Activated T-helper 2 cell treated with anti-CD3 and anti-CD28 coated beads, Interferon-gamma antibody, Interleukin-2, Interleukin-4, amounts not matched to agents 10 μg/mL and 5 μg/mL and 100 μg/mL, durations not matched to agents 14 hours and 24 hours and 36 hours (primary cell): ENCODE measurements at regions not wholly inside any gene's neighbourhood (a gene's known extent, or its start where the extent isn't known, plus 50 kb on each side); places are given as distances from the start of the nearest gene placed in this dataset.

ENCODE experiments used
- DNase-seq: peaks from one replicate; pipeline ENCODE4 v3.0.0; 2021; ENCODE audit warnings: low spot score
- H3K27ac Mint-ChIP-seq: one replicate; pipeline ENCODE4 v1.8.0; 2021; ENCODE audit warnings: mixed read lengths
- H3K27me3 Mint-ChIP-seq: one replicate; pipeline ENCODE4 v1.8.0; 2021; ENCODE audit warnings: low read depth, mixed read lengths
- H3K36me3 Mint-ChIP-seq: one replicate; pipeline ENCODE4 v1.8.0; 2021; ENCODE audit warnings: low read depth, mixed read lengths
- H3K4me1 Mint-ChIP-seq: one replicate; pipeline ENCODE4 v1.8.0; 2021; ENCODE audit warnings: low read depth, mixed read lengths
- H3K4me3 Mint-ChIP-seq: one replicate; pipeline ENCODE4 v1.8.0; 2021; ENCODE audit warnings: low read depth, mild to moderate bottlenecking, moderate library complexity, mixed read lengths
- H3K9me3 Mint-ChIP-seq: one replicate; pipeline ENCODE4 v1.8.0; 2021; ENCODE audit warnings: mixed read lengths
- intact Hi-C: fragments of 100-400 bp; cut with micrococcal nuclease; formaldehyde crosslinking; loops from one replicate; pipeline ENCODE4 v1.15.1; 2023

DNA sequence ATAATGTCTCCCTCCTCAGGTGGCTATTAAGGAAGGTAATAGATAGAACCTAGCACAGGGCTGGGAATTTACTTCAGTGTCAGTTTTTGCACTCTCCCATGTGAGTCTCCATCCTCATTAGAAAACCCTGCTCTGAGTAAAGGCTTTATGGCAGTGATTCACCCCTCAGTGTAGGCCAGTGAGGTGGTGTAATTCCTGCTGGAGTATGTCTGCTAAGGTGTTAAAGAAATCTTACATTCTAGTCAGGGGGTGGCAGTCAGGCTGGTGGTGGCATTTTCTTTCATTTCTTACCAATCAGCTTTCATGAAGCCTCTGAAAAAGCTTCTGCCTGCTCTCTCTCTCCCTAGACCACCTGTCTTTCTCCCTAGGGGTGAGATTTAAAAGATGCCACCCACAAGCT lies 138.8 kb upstream of the CCL2 start:
- H3K4me1 Mint-ChIP-seq = no peaks in the 10 kb centered on the region
- H3K9me3 Mint-ChIP-seq = no peaks in the 10 kb centered on the region
- no peaks in the 10 kb centered on the region for H3K36me3 Mint-ChIP-seq
- no peak for DNase-seq
- H3K27ac Mint-ChIP-seq = no peak overlapping the region
- H3K4me3 Mint-ChIP-seq = no peak overlapping the region
- intact Hi-C loops = no loop called here
- H3K27me3 Mint-ChIP-seq = no peaks in the 10 kb centered on the region

DNA sequence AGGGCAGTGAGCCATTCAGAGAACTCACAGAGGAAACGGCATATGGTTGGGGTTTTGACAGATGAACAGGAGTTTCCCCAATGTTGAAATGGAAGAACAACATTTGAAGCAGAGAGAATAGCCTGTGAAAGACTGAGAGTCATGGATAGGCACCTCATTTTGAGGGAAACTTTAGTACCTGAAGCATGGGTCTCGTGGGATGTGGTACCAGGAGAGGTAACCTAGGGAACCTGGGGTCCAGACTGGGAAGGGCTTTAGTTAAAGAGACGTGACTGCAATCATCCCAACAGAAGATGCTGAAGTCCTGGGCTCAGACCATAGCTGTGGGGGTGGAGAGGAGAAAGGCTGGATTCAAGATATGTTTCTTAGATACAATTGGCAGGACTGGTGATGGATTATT lies 137.8 kb upstream of the CCL2 start:
- Mint-ChIP-seq H3K9me3 (no peaks in the 10 kb centered on the region), H3K4me3 (no peak overlapping the region), H3K4me1 (no peaks in the 10 kb centered on the region), H3K27me3 (no peaks in the 10 kb centered on the region), H3K36me3 (no peaks in the 10 kb centered on the region), H3K27ac (no peak overlapping the region)
- no peak for DNase-seq
- intact Hi-C loops = no loop called here

DNA sequence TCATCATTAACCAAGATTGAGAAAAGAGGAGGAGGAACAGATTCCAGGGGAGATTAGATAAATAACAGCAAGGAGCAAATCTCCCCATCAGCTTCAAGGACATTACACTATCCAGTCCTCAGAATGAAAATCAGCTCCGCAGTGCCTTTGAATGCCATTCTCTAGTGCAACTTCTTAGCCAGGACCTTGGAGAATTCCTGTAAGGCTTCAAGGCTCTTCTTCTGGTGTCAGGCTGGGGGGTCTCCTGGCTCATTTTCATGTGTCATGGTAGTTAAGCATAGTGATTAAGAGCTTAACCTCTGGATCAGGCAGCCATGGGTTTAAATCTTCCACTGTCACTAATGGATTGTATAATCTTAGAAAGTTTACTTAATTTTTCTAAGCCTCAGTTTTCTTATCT lies 137.3 kb upstream of the CCL2 start:
- no peaks in the 10 kb centered on the region for H3K36me3 Mint-ChIP-seq
- no peaks in the 10 kb centered on the region for H3K9me3 Mint-ChIP-seq
- no peak for DNase-seq
- H3K27ac Mint-ChIP-seq = no peak overlapping the region
- H3K4me1 Mint-ChIP-seq = no peaks in the 10 kb centered on the region
- no peaks in the 10 kb centered on the region for H3K27me3 Mint-ChIP-seq
- intact Hi-C loops = no loop called here
- H3K4me3 Mint-ChIP-seq = no peak overlapping the region

DNA sequence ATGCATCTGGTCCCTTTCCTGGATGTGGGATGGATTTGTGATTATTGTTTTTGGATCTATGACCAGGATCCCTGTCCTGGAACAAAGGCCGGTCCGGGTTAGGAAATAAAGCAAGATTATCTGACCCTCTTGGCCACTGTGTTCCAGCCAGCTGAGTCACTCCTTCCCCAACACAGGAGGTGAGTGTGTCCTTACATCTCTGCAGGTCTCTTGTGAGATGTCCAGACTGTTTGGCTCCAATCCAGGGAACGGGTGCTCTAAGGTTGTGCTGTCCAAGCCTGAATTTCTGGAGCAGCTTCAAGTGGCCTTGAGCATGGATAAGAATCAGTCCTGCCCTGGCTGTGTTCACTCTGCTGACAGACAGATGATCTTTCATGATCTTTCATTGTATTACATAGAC lies 136.5 kb upstream of the CCL2 start:
- Mint-ChIP-seq H3K36me3 (no peaks in the 10 kb centered on the region), H3K9me3 (no peaks in the 10 kb centered on the region), H3K27me3 (no peaks in the 10 kb centered on the region), H3K4me3 (no peak overlapping the region), H3K4me1 (no peaks in the 10 kb centered on the region), H3K27ac (no peak overlapping the region)
- intact Hi-C loops = no loop called here
- DNase-seq = no peak

DNA sequence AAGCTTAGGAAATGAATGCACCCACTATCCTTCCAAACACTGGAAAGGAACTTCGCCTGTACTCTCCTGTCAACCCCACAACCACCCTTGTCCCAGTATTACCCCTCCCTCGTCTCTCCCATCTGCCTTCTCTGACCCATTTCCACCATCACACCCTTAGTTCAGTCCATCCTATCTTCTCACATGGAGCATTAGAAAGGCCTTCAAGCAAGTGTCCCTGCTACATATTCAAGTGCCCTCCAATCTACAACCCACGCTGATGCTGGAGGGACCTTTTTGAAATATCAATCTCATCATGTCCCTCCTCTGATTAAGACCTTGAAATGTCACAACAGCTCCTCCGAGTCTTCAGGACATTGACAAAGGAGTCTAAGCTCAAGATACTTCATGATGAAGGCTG lies 133.8 kb upstream of the CCL2 start:
- Mint-ChIP-seq H3K36me3 (no peaks in the 10 kb centered on the region), H3K27me3 (no peaks in the 10 kb centered on the region), H3K4me1 (no peaks in the 10 kb centered on the region), H3K27ac (no peak overlapping the region), H3K9me3 (no peaks in the 10 kb centered on the region), H3K4me3 (no peak overlapping the region)
- intact Hi-C loops = no loop called here
- DNase-seq = no peak

DNA sequence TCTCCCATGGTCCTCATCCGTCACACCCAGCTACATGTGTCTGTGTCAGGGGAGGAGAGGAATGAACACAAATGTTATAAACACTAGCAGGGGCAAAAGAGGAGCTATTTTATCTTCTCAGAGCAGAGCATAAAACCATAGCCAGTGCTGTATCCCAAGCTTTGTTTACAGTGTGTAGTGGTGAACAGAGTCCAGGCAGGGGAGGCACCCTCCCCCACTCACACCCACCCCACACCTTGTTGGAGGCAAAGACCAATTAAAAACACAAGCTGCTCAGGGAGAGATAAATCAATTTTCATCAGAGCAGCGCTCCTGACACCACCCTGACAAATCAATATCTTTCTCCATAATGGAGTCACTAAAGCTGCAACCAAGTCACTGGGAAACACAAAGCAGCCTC lies 132.6 kb upstream of the CCL2 start:
- Mint-ChIP-seq H3K9me3 (no peaks in the 10 kb centered on the region), H3K36me3 (no peaks in the 10 kb centered on the region), H3K27me3 (no peaks in the 10 kb centered on the region), H3K4me1 (no peaks in the 10 kb centered on the region), H3K4me3 (no peak overlapping the region), H3K27ac (no peak overlapping the region)
- intact Hi-C loops = no loop called here
- DNase-seq = no peak

DNA sequence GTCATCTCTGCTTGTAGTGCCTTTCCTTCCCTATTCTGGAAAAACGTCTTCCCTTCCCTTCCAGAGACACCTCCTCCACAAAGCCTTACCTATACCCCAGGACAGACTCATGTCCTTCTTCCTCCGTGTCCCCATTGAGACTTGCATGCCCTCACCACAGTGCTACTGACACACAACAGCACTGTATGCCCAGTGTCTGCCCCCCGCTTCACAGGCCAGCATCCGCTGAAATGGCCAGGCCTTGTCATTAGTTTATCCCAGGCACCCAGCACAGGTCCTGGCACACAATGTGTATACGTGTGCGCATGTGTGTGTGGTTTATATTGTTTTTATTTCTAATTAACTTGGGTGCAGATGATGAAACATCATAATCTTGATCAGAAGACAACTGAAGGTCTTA lies 130.1 kb upstream of the CCL2 start:
- Mint-ChIP-seq H3K27me3 (no peaks in the 10 kb centered on the region), H3K4me3 (no peak overlapping the region), H3K27ac (no peak overlapping the region), H3K36me3 (no peaks in the 10 kb centered on the region), H3K4me1 (no peaks in the 10 kb centered on the region), H3K9me3 (no peaks in the 10 kb centered on the region)
- intact Hi-C loops = no loop called here
- no peak for DNase-seq

DNA sequence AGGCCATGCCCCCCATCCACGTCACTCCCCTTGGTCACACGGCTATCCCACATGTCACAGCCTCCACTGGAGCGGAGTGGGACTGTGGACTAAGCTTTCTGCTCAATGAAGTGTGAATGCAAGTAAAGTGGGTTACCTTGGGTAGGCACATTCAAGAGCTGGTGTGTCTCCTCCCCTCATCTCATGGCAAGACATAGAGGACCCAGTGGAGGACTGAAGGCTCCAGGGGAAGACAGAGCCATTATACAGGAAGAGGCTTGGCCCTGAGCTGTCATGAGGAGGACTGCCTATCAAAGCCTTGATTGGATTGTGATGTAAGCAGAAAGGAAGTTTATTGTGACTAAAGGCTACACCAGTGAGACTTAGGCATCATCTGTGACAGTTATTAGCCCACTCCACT lies 129.2 kb upstream of the CCL2 start:
- no peak for DNase-seq
- no peaks in the 10 kb centered on the region for H3K27me3 Mint-ChIP-seq
- H3K4me3 Mint-ChIP-seq = no peak overlapping the region
- intact Hi-C loops = no loop called here
- no peaks in the 10 kb centered on the region for H3K9me3 Mint-ChIP-seq
- H3K27ac Mint-ChIP-seq = no peak overlapping the region
- no peaks in the 10 kb centered on the region for H3K4me1 Mint-ChIP-seq
- no peaks in the 10 kb centered on the region for H3K36me3 Mint-ChIP-seq

DNA sequence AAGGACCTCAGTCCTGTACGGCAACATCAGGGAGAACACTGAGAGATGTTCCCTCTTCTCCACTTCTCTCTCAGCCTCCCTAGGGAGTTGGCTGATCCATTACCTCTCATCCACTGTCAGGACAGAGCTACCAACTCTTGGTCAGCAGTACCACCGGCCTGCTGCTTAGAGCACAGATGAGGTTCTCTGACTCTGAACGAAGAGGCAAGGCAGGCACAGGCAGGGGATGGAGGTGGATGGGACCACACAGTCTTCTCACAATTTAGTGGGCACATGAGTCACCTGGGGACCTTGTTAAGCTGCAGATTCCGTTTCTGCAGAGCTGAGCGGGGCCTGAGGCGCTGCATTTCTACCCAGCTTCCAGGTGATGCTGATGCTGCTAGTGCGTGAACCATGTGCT lies 128.6 kb upstream of the CCL2 start:
- Mint-ChIP-seq H3K27ac (no peak overlapping the region), H3K4me3 (no peak overlapping the region), H3K4me1 (no peaks in the 10 kb centered on the region), H3K27me3 (no peaks in the 10 kb centered on the region), H3K36me3 (no peaks in the 10 kb centered on the region), H3K9me3 (no peaks in the 10 kb centered on the region)
- DNase-seq = no peak
- intact Hi-C loops = no loop called here

DNA sequence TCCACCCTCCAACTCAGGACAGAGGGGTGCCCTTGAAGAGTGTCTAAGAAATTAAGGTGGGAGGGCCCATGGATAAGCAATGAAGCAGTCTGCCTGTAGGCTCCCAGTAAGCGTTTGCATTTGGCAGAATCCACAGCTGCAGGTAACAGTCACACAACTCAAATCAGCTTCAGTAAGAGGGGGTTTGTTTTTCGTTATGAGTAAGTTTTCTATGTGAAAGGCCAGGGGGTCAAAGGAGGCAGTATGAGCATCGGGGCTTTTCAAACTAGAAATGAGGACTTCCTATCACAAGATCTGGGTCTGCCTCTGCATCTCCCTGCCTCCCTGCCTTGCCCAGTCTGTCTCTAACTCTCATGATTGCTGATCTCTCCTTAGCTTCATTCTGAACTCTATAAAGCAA lies 128.1 kb upstream of the CCL2 start:
- DNase-seq = no peak
- Mint-ChIP-seq H3K9me3 (no peaks in the 10 kb centered on the region), H3K27me3 (no peaks in the 10 kb centered on the region), H3K36me3 (no peaks in the 10 kb centered on the region), H3K4me1 (no peaks in the 10 kb centered on the region), H3K4me3 (no peak overlapping the region), H3K27ac (no peak overlapping the region)
- intact Hi-C loops = no loop called here

DNA sequence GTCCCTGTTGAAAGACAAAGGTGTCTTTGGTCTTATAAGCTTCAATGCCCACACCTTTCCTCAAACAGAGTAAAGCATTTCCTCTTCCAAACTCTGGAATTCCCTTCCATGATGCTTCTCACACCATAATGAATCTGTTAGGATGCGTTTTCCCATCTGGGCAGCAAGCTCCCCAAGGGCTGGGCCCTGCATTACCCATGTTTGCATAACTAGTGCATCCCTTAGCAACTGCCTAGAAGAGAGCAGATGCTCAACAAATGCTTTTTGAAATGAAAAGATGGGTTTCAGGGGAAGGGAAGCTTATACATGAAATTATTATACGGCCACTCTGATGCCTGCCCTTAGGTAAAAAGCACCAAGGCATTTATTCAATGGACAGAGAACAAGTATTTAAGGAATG lies 124.5 kb upstream of the CCL2 start:
- Mint-ChIP-seq H3K4me1 (no peaks in the 10 kb centered on the region), H3K36me3 (no peaks in the 10 kb centered on the region), H3K9me3 (no peaks in the 10 kb centered on the region), H3K27ac (no peak overlapping the region), H3K4me3 (no peak overlapping the region), H3K27me3 (no peaks in the 10 kb centered on the region)
- DNase-seq = no peak
- intact Hi-C loops = no loop called here

DNA sequence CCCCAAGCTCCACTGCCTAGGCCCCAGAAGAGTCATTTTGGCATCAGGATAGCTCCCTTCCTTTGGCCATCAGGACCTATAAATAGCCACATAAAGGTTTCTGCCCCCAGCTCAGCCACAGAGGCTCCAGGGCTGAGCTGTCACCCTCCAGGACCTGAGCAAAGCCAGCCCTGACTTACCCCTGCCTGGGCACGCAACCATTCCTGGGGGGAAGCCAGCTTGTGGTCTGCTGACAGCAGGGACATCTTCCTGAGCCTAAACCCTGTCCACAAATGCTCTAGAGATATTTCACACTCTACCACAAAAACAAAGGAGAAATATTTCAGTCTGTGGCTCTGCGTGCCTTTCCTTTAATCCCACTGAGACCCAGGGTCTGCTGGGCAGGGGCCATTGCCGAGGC lies 123.7 kb upstream of the CCL2 start:
- intact Hi-C loops = no loop called here
- DNase-seq = no peak

DNA sequence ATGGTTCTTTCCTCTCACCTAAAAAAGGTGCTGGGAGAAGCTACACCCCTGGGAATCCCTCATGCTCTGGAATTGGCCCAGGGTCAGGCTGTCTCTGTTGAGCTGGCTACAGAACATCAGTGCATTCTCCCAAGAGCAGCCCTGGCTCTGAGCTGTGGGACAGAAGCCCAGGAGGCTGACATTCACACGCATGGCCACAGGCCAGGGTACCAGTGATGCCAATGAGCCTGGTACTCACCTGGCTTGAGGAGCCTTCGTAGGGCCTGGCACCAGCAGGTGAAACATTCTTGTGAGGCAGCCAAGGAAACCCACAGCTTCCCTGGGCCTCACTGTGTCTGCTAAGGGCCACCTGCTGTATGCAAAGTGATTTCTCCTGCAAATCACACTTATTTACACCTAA lies 121.7 kb upstream of the CCL2 start:
- no peaks in the 10 kb centered on the region for H3K4me1 Mint-ChIP-seq

More for the DNA sequence above, 123.7 kb upstream of the CCL2 start:
- Mint-ChIP-seq H3K27me3 (no peaks in the 10 kb centered on the region), H3K4me1 (no peaks in the 10 kb centered on the region), H3K9me3 (no peaks in the 10 kb centered on the region), H3K36me3 (no peaks in the 10 kb centered on the region), H3K4me3 (no peak overlapping the region), H3K27ac (no peak overlapping the region)

DNA sequence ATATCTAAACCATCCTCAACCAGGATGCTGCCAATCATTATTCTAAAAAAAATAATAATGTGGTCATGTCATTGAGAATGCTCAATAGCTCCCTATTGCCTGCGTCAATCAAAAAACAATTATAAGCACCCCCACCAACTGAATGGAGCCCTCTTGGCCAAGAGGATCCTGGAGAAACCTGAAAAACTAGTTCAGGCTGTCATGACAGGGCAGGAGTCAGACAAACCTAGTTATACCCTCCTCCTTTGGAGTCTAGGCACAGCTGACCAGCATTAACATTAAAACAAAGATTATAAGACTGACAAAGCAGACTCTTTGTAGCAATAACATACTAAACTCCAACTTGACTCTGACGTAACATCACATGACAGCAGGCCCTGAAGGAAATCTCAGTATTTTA lies 119.2 kb upstream of the CCL2 start:
- intact Hi-C loops = no loop called here
- DNase-seq = no peak
- Mint-ChIP-seq H3K27ac (no peak overlapping the region), H3K4me3 (no peak overlapping the region), H3K27me3 (peaks cover 13% of the 10 kb centered on the region), H3K36me3 (no peaks in the 10 kb centered on the region), H3K9me3 (no peaks in the 10 kb centered on the region), H3K4me1 (no peaks in the 10 kb centered on the region)

More for the DNA sequence above, 121.7 kb upstream of the CCL2 start:
- Mint-ChIP-seq H3K27ac (no peak overlapping the region), H3K36me3 (no peaks in the 10 kb centered on the region), H3K4me3 (no peak overlapping the region), H3K9me3 (no peaks in the 10 kb centered on the region), H3K27me3 (no peaks in the 10 kb centered on the region)
- no peak for DNase-seq
- intact Hi-C loops = no loop called here
